LHCN-M2 (cell line): ENCODE measurements at regions not wholly inside any gene's neighbourhood (a gene's known extent, or its start where the extent isn't known, plus 50 kb on each side); places are given as distances from the start of the nearest gene placed in this dataset.

Experiments used
- DNase-seq: peaks from one replicate; pipeline ENCODE4 v3.0.0-alpha.2; 2012; ENCODE audit warnings: low read depth

- no peak for DNase-seq
Measured at GRCh38 chr13:103308667-103309066, 242.4 kb upstream of the SLC10A2 start.

- no peak for DNase-seq
Measured at GRCh38 chr13:103306163-103306562, 239.9 kb upstream of the SLC10A2 start.

- DNase-seq: no peak
Measured at GRCh38 chr13:103303078-103303651, 236.9 kb upstream of the SLC10A2 start.

- DNase-seq: no peak
Measured at GRCh38 chr13:103302676-103303075, 236.5 kb upstream of the SLC10A2 start.

DNA sequence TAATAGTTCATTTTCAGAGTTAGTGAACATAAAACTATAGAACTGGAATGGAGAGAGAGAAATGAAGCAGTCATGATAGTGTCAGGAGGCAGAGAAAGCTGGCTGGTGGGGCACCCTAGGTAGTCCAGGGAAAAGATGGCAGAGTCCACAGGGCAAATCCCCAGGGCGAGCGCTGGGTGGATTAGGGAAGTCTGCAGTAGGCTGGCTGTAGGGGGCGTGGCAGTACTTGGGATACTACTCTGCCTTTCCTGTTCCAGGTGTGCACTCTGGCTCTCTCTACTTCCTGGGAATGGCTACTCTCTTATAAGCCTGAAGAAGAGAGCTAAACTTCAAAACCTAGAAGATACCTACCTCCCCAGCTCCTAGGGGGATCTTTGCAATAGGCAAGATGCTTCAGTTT, 232.9 kb upstream of the SLC10A2 start:
- no peak for DNase-seq

- no peak for DNase-seq
Measured at GRCh38 chr13:103297083-103297482, 230.9 kb upstream of the SLC10A2 start.

GRCh38 chr13:103291798-103292572, 225.8 kb upstream of the SLC10A2 start:
- no peak for DNase-seq

- DNase-seq: no peak
Measured at GRCh38 chr13:103291226-103291625, 225.0 kb upstream of the SLC10A2 start.

- DNase-seq: no peak
Measured at GRCh38 chr13:103289681-103290080, 223.5 kb upstream of the SLC10A2 start.

GRCh38 chr13:103288114-103288513, 221.9 kb upstream of the SLC10A2 start:
- DNase-seq: no peak

DNA sequence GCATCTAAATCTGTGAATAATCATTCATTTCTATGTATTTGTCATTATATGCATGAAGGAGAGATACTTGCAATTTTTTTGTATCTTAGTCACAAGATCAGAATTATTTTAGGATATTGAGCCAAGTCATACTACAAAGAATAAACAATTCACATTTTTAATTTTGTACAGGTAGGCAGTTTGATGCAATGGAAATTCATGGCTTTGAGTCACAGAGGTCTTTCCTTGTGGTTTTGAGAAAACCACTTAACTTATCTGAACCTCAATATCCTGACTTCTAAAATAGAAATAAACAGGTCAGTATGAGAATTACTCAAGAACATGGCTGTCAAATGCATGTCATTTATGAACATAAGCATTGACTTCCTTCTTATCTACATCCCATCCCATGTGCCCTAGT, 221.4 kb upstream of the SLC10A2 start:
- no peak for DNase-seq

GRCh38 chr13:103284466-103284865, 218.2 kb upstream of the SLC10A2 start:
- no peak for DNase-seq

GRCh38 chr13:103283451-103283820, 217.2 kb upstream of the SLC10A2 start:
- DNase-seq: no peak

DNA sequence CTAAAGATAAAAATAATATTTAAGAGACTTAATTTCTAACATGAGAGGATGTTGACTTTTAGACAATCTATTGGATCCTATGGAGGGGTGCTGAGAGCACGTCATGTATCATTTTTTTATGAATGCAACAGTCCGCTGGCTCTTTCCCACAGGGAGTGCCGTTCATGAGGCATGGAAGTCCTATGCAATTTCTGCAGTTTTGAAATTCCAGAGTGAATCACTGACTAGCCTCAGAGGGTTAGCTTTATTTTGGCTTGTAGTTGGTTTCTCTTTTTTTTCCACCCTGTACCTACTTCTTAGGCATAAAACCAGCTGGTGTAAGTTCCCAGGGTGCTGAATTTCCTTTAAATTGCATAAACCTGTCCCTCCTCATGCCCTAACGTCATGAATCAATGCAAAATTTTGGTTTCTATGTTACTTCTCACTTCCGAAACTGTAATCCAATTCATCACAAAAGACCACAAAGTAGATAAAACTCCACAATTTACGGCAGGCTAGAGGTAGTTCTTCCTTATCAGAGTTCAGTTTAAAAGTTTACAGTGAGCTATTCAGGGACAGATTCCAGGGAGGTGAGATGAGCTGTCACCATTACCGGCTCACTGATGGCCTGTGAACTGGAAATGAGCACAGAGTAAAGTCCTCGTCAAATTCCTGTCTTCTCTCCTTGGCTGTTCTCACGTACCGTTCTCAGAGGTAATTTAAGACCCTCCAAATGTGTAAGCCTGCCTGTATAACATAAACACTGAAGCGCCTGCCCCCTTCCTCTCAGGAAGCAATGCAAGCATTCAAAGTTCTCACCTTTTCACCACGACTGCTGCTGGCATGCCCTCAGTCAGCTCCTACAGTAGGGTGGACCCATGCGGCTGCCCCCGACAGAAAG, 216.6 kb upstream of the SLC10A2 start:
- peak; percentile 73 for DNase-seq

DNA sequence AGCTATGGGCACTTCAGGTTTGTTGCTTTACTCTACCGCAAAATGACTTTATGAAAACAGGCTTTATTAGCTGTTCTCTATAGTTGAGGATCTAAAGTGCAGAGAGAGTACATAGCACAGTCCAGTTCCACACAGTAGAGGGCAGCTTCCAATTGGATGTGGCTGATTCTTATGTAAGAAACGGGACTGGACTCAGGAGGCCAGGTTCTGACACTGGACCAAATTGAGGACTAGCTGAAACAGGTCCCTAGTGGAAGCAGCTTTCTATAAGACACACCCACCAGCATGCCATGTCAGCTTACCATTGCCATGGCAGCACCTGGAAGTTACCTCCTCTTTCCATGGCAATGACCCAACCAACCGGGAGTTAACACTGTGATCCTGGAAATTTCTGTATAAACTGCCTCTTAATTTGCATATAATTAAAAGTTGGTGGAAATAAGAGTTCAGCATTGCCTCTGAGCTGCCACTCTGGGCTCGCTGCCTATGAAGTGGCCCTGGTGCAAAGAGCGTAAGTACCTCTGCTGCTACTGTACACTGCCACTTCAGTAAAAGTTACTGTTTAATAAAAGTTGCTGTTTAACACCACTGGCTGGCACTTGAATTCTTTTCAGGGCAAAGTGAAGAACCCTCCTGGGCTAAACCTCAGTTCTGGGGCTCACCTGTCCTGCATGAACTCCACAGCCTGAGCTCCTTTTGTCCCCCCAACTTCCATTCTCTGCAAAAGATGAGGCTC, 211.9 kb upstream of the SLC10A2 start:
- DNase-seq: no peak

- DNase-seq: no peak
Measured at GRCh38 chr13:103276775-103277498, 210.7 kb upstream of the SLC10A2 start.

DNA sequence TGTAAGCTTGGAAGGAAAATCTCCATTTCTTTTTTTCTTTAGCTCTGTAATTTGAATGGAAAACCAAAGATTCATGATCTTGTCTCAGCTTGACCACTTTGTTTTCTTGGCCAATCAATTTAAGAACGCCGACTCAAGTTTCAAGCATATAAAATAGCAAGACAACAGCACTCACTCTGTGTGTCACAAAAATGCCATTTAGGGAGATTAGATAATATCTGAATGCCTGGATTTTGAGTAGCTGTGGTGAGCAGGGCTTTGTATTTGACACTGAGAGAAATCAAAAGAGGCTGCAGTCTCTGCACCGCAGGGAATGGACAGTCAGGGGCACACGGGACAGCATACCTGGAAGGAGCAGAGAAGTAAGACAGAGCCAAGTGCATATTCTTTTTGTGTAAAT, 209.5 kb upstream of the SLC10A2 start:
- DNase-seq: no peak

- DNase-seq: no peak
Measured at GRCh38 chr13:103275081-103275480, 208.9 kb upstream of the SLC10A2 start.

DNA sequence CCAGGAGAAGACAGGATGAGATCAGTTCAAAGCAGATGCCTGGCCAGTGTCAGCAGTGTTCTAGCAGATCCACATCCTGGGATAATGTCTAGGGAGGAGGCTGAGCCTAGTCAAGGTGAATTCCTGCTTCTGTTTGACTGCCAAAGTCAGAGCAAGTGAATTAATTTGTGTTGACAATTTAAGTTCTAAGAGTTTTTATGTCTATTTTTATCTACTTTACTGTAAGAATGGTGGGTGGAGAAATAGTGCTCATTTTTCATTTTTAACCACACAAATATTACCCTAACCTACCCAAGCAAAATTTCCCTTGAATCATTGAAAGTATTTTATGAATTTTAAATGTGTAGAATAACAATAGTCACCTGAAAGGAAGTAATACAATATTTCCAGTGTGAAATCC, 207.6 kb upstream of the SLC10A2 start:
- DNase-seq: no peak

DNA sequence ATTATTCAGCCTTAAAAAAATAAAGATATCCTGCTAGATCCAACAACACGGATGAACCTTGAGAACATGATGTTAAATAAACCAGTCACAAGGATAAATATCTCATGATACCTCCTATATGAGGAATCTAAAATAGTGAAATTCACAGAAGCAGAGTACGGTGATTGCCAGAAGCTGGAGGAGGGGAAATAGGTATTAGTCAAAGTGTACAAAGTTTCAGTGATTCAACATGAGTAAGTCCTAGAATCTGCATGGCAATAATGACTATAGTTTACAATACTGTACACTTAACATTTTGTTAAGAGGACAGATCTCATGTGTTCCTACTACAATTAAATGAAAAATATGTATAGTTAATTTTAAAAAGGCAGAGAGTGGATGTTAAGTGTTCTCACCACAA, 206.6 kb upstream of the SLC10A2 start:
- no peak for DNase-seq

DNA sequence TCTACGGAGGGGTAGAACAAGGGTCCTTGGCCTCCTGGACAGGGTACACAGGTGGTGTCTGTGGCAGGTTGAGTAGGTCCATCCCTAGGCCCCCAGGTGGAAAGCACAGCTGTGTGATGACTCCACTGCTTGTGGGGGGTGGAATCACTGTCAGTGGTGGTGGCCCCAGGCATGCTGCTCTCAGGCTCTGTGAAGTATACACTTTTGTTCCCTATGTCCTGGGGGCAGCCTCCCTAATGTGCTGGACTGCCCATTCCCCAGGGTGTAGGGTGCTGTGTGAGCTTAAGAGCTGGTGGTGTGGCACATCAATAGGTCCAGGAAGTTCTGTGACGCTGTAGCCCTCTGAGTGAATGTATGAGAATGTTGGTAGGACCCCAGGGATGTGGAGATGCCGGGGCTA, 197.2 kb upstream of the SLC10A2 start:
- DNase-seq: no peak
